OCI-LY3 (cell line): ENCODE measurements at regions not wholly inside any gene's neighbourhood (a gene's known extent, or its start where the extent isn't known, plus 50 kb on each side); places are given as distances from the start of the nearest gene placed in this dataset.

ENCODE experiments used
- H2AFZ ChIP-seq: fragments of 200-600, 300-600 bp; shearing (Covaris generic); 2 replicates; pipeline ENCODE4 v1.6.0; 2014; ENCODE audit warnings: antibody characterized with exemption, low read depth, low read length
- H3K27ac ChIP-seq: fragments of 200-600, 300-600 bp; sonication (generic); 2 replicates; pipeline ENCODE4 v1.5.1; 2014; ENCODE audit warnings: mild to moderate bottlenecking, low read length, moderate library complexity, mixed read lengths
- H3K27me3 ChIP-seq: fragments of 200-600, 300-600 bp; sonication (generic); 2 replicates; pipeline ENCODE4 v1.6.1; 2014; ENCODE audit warnings: low read depth, low read length, mixed read lengths
- H3K36me3 ChIP-seq: fragments of 200-600, 300-600 bp; sonication (generic); replicated peaks from 2 replicates; pipeline ENCODE3; 2014; ENCODE audit warnings: low read depth, low read length, mixed read lengths
- H3K4me1 ChIP-seq: fragments of 300-600, 200-600 bp; sonication (generic); 2 replicates; pipeline ENCODE4 v1.6.1; 2014; ENCODE audit warnings: low read length, mixed read lengths
- H3K4me2 ChIP-seq: fragments of 200-600, 300-600 bp; sonication (generic); 2 replicates; pipeline ENCODE4 v1.6.1; 2014; ENCODE audit warnings: low read length, mixed read lengths
- H3K4me3 ChIP-seq: fragments of 300-600, 200-600 bp; sonication (generic); 2 replicates; pipeline ENCODE4 v1.5.1; 2014; ENCODE audit warnings: antibody characterized with exemption, mild to moderate bottlenecking, low read length, moderate library complexity
- H3K79me2 ChIP-seq: fragments of 300-600, 200-600 bp; shearing (Covaris generic); 2 replicates; pipeline ENCODE4 v1.6.1; 2014; ENCODE audit warnings: mild to moderate bottlenecking, low read length, mixed read lengths
- H3K9ac ChIP-seq: fragments of 300-600, 200-600 bp; shearing (Covaris generic); 2 replicates; pipeline ENCODE4 v1.6.0; 2014; ENCODE audit warnings: mild to moderate bottlenecking, low read length, moderate library complexity
- H3K9me3 ChIP-seq: fragments of 200-600, 300-600 bp; shearing (Covaris generic); 2 replicates; pipeline ENCODE4 v1.6.1; 2014; ENCODE audit warnings: low read length, mixed read lengths; ENCODE audit not compliant: insufficient read depth
- H4K20me1 ChIP-seq: fragments of 200-600, 300-600 bp; sonication (generic); 2 replicates; pipeline ENCODE4 v1.6.1; 2016; ENCODE audit warnings: low read length, mixed read lengths; ENCODE audit not compliant: insufficient read depth
- EZH2phosphoT487 ChIP-seq: fragments of 200-600 bp; shearing (Covaris generic); IDR thresholded peaks from 2 replicates; pipeline ENCODE4 v1.6.1; 2018; ENCODE audit warnings: antibody characterized with exemption, mixed run types, low read depth
- TF ChIP-seq, protein P1 (sequence below): fragments of 200-600, 300-600 bp; sonication (generic); IDR thresholded peaks from 2 replicates; pipeline ENCODE4 v1.5.1; 2014; ENCODE audit warnings: antibody characterized with exemption, low read length, low read depth

DNA sequence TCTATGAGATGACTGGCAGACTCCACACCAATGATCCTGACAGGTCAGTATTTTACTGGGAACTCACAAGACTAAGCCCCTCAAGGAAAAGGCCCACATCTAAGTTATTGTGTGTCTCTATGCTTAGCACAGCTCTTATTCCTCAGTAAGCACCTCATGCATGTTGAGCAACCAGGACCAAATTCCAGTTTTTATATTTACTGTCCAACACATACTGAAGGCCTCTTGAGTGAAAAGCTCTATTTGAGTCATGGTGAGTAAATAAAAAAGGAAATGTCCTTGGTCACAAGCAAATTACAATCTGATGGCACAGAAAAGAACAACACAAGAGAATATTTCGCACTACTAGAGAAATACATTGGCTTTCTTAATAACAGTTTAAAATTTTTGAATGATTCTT lies 87.9 kb upstream of the ETAA1 start:
- Histone ChIP-seq H3K27ac (no peak overlapping the region), H3K9ac (no peak overlapping the region), H3K9me3 (no peaks in the 10 kb centered on the region), H3K4me1 (no peaks in the 10 kb centered on the region), H3K79me2 (no peaks in the 10 kb centered on the region), H4K20me1 (no peaks in the 10 kb centered on the region), H3K36me3 (no peaks in the 10 kb centered on the region), H3K4me3 (no peak overlapping the region), H3K4me2 (no peak overlapping the region), H2AFZ (no peak overlapping the region), H3K27me3 (no peaks in the 10 kb centered on the region)
- TF ChIP-seq EZH2phosphoT487, result no peak
- TF ChIP-seq, protein P1, sequence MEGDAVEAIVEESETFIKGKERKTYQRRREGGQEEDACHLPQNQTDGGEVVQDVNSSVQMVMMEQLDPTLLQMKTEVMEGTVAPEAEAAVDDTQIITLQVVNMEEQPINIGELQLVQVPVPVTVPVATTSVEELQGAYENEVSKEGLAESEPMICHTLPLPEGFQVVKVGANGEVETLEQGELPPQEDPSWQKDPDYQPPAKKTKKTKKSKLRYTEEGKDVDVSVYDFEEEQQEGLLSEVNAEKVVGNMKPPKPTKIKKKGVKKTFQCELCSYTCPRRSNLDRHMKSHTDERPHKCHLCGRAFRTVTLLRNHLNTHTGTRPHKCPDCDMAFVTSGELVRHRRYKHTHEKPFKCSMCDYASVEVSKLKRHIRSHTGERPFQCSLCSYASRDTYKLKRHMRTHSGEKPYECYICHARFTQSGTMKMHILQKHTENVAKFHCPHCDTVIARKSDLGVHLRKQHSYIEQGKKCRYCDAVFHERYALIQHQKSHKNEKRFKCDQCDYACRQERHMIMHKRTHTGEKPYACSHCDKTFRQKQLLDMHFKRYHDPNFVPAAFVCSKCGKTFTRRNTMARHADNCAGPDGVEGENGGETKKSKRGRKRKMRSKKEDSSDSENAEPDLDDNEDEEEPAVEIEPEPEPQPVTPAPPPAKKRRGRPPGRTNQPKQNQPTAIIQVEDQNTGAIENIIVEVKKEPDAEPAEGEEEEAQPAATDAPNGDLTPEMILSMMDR, result no peak

DNA sequence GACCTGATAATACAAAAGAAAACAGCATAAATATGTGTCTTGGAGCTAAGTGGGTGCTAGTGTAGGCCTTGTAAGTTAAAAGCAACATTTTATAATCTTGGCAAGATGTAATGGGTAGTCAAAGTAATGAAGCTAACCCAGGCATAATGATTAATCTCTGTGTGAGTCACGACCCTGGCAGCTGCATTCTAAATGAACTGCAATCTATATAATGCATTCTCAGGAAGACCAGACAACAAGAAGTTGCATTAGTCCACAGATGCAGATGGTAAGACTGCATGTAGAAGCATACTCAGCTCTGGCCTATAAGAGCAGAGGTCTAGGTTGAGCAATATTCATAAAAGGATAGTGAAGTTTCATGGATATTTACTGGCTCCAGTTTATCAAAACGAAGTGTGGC lies 85.6 kb upstream of the ETAA1 start:
- Histone ChIP-seq H3K9ac (no peak overlapping the region), H3K9me3 (no peaks in the 10 kb centered on the region), H3K36me3 (no peaks in the 10 kb centered on the region), H3K4me3 (no peak overlapping the region), H3K4me1 (no peaks in the 10 kb centered on the region), H4K20me1 (no peaks in the 10 kb centered on the region), H3K79me2 (no peaks in the 10 kb centered on the region), H3K4me2 (no peak overlapping the region), H3K27me3 (no peaks in the 10 kb centered on the region), H3K27ac (no peak overlapping the region), H2AFZ (no peak overlapping the region)
- TF ChIP-seq EZH2phosphoT487, result no peak
- TF ChIP-seq, protein P1, result no peak

DNA sequence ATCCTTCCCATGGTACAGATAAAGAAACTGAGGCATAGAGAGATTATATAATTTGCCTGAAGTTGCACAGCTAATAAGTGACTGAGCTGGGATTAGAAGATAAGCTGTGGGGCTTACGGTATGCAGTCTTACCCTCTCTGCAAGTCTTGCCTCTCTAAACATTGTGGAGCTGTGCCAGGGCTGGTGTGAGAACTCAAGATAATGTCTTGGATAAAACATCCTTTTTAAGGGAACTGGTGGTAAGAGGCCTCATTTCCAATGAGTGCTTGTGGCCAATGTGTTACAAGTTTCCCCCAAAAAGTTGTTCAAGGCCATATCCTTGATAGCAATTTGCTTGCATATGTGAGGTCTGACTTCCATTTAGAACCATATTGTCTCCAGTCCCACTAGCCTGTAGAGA lies 84.3 kb upstream of the ETAA1 start:
- Histone ChIP-seq H3K4me2 (no peak overlapping the region), H3K9ac (no peak overlapping the region), H4K20me1 (no peaks in the 10 kb centered on the region), H3K4me3 (no peak overlapping the region), H3K27me3 (no peaks in the 10 kb centered on the region), H3K27ac (no peak overlapping the region), H3K4me1 (no peaks in the 10 kb centered on the region), H3K9me3 (no peaks in the 10 kb centered on the region), H2AFZ (no peak overlapping the region), H3K79me2 (no peaks in the 10 kb centered on the region), H3K36me3 (no peaks in the 10 kb centered on the region)
- TF ChIP-seq EZH2phosphoT487, result no peak
- TF ChIP-seq, protein P1, result no peak

DNA sequence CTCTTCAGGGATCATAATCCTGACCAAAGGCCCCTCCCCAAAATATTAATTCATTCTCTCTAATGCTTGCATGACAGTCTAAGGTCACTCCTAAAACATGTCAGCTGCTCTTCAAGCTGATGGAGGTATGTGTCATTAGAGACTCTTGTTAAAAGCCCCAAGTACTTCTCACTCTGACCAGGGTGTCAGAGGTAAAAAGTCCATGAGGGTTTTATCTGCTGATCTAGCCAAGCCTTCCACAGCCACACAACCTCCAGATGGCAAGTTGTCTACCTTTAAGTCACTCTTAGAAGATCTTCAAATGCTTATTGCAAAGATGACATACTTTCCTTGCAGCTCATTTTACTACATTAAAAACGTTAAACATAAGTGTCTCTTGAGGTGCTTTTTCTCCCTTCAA lies 83.6 kb upstream of the ETAA1 start:
- H3K79me2 ChIP-seq, result no peaks in the 10 kb centered on the region
- no peak overlapping the region for H3K9ac ChIP-seq
- H3K27me3 ChIP-seq, result no peaks in the 10 kb centered on the region
- H3K4me3 ChIP-seq, result no peak overlapping the region
- no peaks in the 10 kb centered on the region for H4K20me1 ChIP-seq
- H3K27ac ChIP-seq, result no peak overlapping the region
- no peak for TF ChIP-seq EZH2phosphoT487
- TF ChIP-seq, protein P1, result no peak
- no peak overlapping the region for H3K4me2 ChIP-seq
- no peaks in the 10 kb centered on the region for H3K4me1 ChIP-seq
- H3K36me3 ChIP-seq, result no peaks in the 10 kb centered on the region
- H3K9me3 ChIP-seq, result no peaks in the 10 kb centered on the region
- no peak overlapping the region for H2AFZ ChIP-seq
